PFSK-1 (cell line): ENCODE measurements at regions not wholly inside any gene's neighbourhood (a gene's known extent, or its start where the extent isn't known, plus 50 kb on each side); places are given as distances from the start of the nearest gene placed in this dataset.

Experiments
- FOXP2 ChIP-seq: optimal IDR thresholded peaks from 2 replicates; pipeline ENCODE3; 2011; ENCODE audit warnings: borderline replicate concordance, control low read depth, inconsistent platforms; ENCODE audit not compliant: insufficient read depth; ENCODE audit errors: extremely low read length, extremely low read depth
- POLR2AphosphoS5 ChIP-seq: IDR thresholded peaks from 2 replicates; pipeline ENCODE4 v1.6.1; 2012; ENCODE audit warnings: low read depth, mild to moderate bottlenecking, control low read depth, low read length, moderate library complexity
- SIN3A ChIP-seq: IDR thresholded peaks from 2 replicates; pipeline ENCODE4 v1.6.1; 2012; ENCODE audit warnings: mild to moderate bottlenecking, low read length, moderate library complexity, borderline replicate concordance; ENCODE audit not compliant: insufficient read depth
- TAF1 ChIP-seq: IDR thresholded peaks from 2 replicates; pipeline ENCODE4 v1.6.1; 2012; ENCODE audit warnings: low read length, control low read depth, borderline replicate concordance; ENCODE audit not compliant: insufficient read depth
- TF ChIP-seq, protein P1 (sequence below), 2 experiments: IDR thresholded peaks; 2 replicates each; pipeline versions ENCODE4 v1.6.1 to v1.8.0; 2011 to 2012; ENCODE audit warnings: low read depth in 2 of 2, low read length in 2 of 2, control low read depth in 1 of 2, inconsistent platforms in 1 of 2, mild to moderate bottlenecking in 1 of 2, moderate library complexity in 1 of 2; ENCODE audit not compliant: insufficient read depth in 1 of 2

DNA sequence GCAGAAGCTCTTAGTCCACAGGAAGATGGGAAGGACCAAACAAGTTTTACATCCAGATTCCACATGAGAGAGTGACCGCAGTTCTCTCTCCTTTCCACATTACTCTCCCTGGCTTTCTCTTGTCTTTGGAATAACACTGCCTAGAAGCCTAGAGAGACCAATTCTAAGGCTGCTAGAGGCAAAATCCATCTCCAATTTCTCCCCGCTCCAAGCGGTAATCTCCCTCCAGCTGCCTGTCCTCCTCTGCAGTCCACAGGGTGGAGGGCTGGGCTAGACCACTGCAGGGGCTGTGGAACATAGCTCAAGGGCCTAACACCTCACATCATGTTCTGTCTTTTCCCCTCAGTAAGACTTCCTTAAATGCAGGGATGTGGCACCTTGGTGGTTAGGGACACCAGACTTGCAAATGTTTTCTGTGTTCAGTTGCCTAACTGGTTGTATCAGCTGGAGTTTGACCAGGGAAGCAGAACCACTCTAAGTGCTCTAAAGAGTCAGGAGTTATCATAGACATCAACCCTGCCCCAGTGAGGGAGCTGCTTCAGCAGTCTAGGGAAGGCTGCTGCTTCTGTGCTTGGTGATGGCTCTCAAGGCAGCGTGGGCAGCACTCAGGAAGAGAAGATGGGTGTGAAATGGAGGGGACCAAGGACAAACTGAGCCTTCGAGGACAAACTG, 423.1 kb downstream of the BCOR start:
- TF ChIP-seq FOXP2 (no peak), SIN3A (no peak), POLR2AphosphoS5 (no peak), TAF1 (no peak)
- TF ChIP-seq, protein P1, sequence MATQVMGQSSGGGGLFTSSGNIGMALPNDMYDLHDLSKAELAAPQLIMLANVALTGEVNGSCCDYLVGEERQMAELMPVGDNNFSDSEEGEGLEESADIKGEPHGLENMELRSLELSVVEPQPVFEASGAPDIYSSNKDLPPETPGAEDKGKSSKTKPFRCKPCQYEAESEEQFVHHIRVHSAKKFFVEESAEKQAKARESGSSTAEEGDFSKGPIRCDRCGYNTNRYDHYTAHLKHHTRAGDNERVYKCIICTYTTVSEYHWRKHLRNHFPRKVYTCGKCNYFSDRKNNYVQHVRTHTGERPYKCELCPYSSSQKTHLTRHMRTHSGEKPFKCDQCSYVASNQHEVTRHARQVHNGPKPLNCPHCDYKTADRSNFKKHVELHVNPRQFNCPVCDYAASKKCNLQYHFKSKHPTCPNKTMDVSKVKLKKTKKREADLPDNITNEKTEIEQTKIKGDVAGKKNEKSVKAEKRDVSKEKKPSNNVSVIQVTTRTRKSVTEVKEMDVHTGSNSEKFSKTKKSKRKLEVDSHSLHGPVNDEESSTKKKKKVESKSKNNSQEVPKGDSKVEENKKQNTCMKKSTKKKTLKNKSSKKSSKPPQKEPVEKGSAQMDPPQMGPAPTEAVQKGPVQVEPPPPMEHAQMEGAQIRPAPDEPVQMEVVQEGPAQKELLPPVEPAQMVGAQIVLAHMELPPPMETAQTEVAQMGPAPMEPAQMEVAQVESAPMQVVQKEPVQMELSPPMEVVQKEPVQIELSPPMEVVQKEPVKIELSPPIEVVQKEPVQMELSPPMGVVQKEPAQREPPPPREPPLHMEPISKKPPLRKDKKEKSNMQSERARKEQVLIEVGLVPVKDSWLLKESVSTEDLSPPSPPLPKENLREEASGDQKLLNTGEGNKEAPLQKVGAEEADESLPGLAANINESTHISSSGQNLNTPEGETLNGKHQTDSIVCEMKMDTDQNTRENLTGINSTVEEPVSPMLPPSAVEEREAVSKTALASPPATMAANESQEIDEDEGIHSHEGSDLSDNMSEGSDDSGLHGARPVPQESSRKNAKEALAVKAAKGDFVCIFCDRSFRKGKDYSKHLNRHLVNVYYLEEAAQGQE (IDR thresholded peaks at IDR 0.05; ENCODE audit: insufficient read depth in 1 of 2, low read depth in 2 of 2, low read length in 2 of 2), result no peak

DNA sequence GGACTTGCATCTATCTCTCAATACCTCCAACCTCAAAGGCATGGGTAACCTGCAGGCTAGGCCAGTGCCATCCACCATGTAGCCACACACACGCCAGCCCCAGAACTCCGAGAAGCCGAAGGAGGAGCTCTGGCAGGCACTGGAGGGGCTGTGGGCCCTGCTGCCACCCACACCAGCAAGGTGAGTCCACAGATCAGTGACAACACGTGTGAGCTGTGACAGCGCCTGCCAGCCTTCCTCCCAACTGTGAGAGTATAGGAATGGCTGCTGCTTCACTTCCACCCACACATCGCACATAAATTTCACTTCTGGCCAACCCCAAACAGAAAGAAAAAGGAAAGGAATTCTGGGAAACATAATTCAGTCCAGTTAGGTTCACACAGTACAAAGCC, 422.6 kb downstream of the BCOR start:
- TF ChIP-seq FOXP2 (no peak), POLR2AphosphoS5 (no peak), SIN3A (no peak), TAF1 (no peak)
- TF ChIP-seq, protein P1 (IDR thresholded peaks at IDR 0.05; ENCODE audit: insufficient read depth in 1 of 2, low read depth in 2 of 2, low read length in 2 of 2), result no peak

DNA sequence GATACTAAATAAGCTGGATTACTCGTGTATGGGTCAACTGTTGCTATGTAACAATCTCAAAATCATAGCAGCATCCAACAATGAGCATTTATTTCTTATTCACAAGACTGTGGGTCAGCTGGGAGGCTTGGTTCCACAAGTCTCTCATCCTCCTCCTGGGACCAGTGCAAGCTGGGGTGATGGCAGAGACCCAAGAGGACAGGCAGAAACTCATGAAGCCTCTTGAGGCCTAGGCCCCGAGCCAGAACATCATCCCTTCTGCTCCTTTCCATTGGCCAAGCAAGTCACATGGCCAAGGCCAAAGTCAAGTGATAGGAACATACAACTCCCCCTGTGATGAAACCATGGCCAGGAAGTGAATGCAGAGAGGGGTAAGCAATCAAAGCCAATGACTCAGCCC, 422.1 kb downstream of the BCOR start:
- TF ChIP-seq TAF1 (no peak), FOXP2 (no peak), POLR2AphosphoS5 (no peak), SIN3A (no peak)
- TF ChIP-seq, protein P1 (IDR thresholded peaks at IDR 0.05; ENCODE audit: insufficient read depth in 1 of 2, low read depth in 2 of 2, low read length in 2 of 2), result no peak

DNA sequence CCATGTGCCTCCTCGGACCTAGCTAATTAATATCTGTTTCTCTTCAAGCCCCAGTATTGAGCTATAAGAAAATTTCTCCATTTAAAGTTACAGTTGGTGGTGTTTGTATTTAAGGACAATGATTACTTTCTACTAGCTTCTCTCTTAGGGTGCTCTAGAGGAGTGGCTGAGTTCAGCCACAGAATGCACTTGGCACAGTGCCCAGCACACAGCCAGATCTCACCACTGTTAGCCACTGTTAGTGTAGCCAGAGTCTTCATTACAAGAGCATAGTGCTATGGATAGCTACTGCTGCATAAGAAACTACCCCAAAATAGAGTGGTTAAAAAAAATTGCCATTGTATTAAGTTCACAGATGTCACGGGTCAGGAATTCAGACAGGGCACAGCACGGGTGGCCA, 421.3 kb downstream of the BCOR start:
- TF ChIP-seq POLR2AphosphoS5, result no peak
- no peak for TF ChIP-seq FOXP2
- no peak for TF ChIP-seq TAF1
- TF ChIP-seq SIN3A, result no peak
- TF ChIP-seq, protein P1 (IDR thresholded peaks at IDR 0.05; ENCODE audit: insufficient read depth in 1 of 2, low read depth in 2 of 2, low read length in 2 of 2), result no peak

DNA sequence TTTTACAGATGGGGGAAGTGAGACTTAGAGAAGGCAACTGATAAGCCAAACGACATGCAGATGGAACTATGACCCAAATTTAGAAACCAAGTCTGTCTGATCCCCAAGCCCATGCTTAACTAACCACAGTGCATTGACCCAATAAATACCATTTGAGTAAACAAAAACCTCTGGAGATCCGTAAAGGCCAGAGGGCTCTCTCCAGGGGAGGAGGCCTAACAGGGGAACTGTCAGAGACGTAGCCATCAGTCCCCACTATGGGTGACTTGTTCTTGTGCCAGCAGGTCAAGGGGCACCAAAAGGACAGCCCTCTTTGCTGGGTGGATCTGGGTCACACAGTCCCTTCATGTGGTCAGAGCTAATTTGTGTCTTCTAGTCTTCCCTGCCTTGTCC, 420.2 kb downstream of the BCOR start:
- no peak for TF ChIP-seq TAF1
- TF ChIP-seq, protein P1 (IDR thresholded peaks at IDR 0.05; ENCODE audit: insufficient read depth in 1 of 2, low read depth in 2 of 2, low read length in 2 of 2), result no peak
- no peak for TF ChIP-seq FOXP2
- no peak for TF ChIP-seq POLR2AphosphoS5
- TF ChIP-seq SIN3A, result no peak
